ENCODE measurements at regions not wholly inside any gene's neighbourhood (a gene's known extent, or its start where the extent isn't known, plus 50 kb on each side); places are given as distances from the start of the nearest gene placed in this dataset.

GRCh38 chr3:95356764-95357501, 1294.1 kb downstream of the NSUN3 start:
- no peak for TF ChIP-seq CTCF (conservative IDR thresholded peaks at IDR 0.05)
- Mint-ChIP-seq H3K4me1 (peaks cover 17% of the 10 kb centered on the region), H3K27me3 (ENCODE audit: low read depth) (no peaks in the 10 kb centered on the region), H3K4me3 (no peak overlapping the region), H3K36me3 (ENCODE audit: low read depth) (no peaks in the 10 kb centered on the region), H3K9me3 (no peaks in the 10 kb centered on the region), H3K27ac (ENCODE audit: unreplicated experiment) (no peak overlapping the region)
- no peak for DNase-seq (ENCODE audit: low read depth, low spot score)

GRCh38 chr3:95387242-95388021, 1324.6 kb downstream of the NSUN3 start:
- H3K4me1 Mint-ChIP-seq, result no peaks in the 10 kb centered on the region
- no peak overlapping the region for H3K4me3 Mint-ChIP-seq
- H3K9me3 Mint-ChIP-seq, result peaks cover 7% of the 10 kb centered on the region
- no peaks in the 10 kb centered on the region for H3K27me3 Mint-ChIP-seq (ENCODE audit: low read depth)
- peak overlapping the region; percentile 92 for H3K27ac Mint-ChIP-seq (ENCODE audit: unreplicated experiment)
- no peak for TF ChIP-seq CTCF (conservative IDR thresholded peaks at IDR 0.05)
- no peaks in the 10 kb centered on the region for H3K36me3 Mint-ChIP-seq (ENCODE audit: low read depth)
- no peak for DNase-seq (ENCODE audit: low read depth, low spot score)

GRCh38 chr3:95389725-95390313, 1327.0 kb downstream of the NSUN3 start:
- Mint-ChIP-seq H3K4me3 (no peak overlapping the region), H3K4me1 (no peaks in the 10 kb centered on the region), H3K27ac (ENCODE audit: unreplicated experiment) (no peak overlapping the region), H3K9me3 (peaks cover 4% of the 10 kb centered on the region), H3K27me3 (ENCODE audit: low read depth) (no peaks in the 10 kb centered on the region), H3K36me3 (ENCODE audit: low read depth) (no peaks in the 10 kb centered on the region)
- DNase-seq (ENCODE audit: low read depth, low spot score), result no peak
- TF ChIP-seq CTCF (conservative IDR thresholded peaks at IDR 0.05), result no peak

- H3K27ac Mint-ChIP-seq (ENCODE audit: unreplicated experiment), result no peak overlapping the region
- no peaks in the 10 kb centered on the region for H3K36me3 Mint-ChIP-seq (ENCODE audit: low read depth)
- no peak overlapping the region for H3K4me3 Mint-ChIP-seq
- no peaks in the 10 kb centered on the region for H3K4me1 Mint-ChIP-seq
- no peak for TF ChIP-seq CTCF (conservative IDR thresholded peaks at IDR 0.05)
- no peaks in the 10 kb centered on the region for H3K9me3 Mint-ChIP-seq
- DNase-seq (ENCODE audit: low read depth, low spot score), result no peak
- no peaks in the 10 kb centered on the region for H3K27me3 Mint-ChIP-seq (ENCODE audit: low read depth)
Measured at GRCh38 chr3:95394286-95394685, 1331.4 kb downstream of the NSUN3 start.

- no peaks in the 10 kb centered on the region for H3K36me3 Mint-ChIP-seq (ENCODE audit: low read depth)
- H3K4me3 Mint-ChIP-seq, result no peak overlapping the region
- no peak for DNase-seq (ENCODE audit: low read depth, low spot score)
Measured at GRCh38 chr3:95399585-95399984, 1336.7 kb downstream of the NSUN3 start.

More at GRCh38 chr3:95399585-95399984, 1336.7 kb downstream of the NSUN3 start:
- no peak for TF ChIP-seq CTCF (conservative IDR thresholded peaks at IDR 0.05)
- Mint-ChIP-seq H3K27ac (ENCODE audit: unreplicated experiment) (no peak overlapping the region), H3K4me1 (peaks cover 7% of the 10 kb centered on the region), H3K27me3 (ENCODE audit: low read depth) (no peaks in the 10 kb centered on the region), H3K9me3 (no peaks in the 10 kb centered on the region)

Data from neural crest cell (in vitro differentiated cells).